ENCODE measurements at regions not wholly inside any gene's neighbourhood (a gene's known extent, or its start where the extent isn't known, plus 50 kb on each side); places are given as distances from the start of the nearest gene placed in this dataset.

DNA sequence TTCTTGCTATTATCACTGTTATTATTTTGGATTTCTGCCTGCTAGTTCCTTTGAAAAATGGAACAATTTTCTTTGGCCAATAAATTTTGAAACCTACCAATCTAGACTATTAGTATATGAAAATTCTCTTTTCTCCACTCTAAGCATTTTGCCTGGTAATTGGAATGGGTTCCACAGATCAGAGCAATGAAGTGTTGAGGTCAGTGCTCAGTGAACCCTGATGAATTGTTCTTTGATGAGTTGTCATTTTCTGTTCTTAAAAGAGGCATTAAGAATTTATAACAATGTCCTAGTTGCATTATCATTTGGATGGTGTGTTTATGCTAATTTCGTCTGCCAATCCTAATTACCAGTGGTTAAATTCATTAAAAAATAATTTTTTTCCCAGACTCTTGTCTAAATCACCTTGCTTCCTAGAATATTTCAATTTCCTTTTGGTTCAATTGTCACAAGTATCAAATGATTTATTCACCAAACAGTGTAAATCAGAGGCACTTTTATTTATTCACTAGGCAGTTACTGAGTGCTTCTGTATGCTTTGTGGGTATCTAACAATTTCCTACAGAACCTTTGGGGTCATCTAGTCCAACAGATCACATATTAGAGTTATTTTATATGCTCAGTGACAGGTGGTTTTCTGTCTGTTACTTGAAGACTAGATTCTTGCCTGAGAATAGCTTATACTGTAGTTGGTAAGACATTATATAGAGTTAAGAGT is 239.0 kb downstream of the DNAJB9 start:
- TF ChIP-seq, protein P1, sequence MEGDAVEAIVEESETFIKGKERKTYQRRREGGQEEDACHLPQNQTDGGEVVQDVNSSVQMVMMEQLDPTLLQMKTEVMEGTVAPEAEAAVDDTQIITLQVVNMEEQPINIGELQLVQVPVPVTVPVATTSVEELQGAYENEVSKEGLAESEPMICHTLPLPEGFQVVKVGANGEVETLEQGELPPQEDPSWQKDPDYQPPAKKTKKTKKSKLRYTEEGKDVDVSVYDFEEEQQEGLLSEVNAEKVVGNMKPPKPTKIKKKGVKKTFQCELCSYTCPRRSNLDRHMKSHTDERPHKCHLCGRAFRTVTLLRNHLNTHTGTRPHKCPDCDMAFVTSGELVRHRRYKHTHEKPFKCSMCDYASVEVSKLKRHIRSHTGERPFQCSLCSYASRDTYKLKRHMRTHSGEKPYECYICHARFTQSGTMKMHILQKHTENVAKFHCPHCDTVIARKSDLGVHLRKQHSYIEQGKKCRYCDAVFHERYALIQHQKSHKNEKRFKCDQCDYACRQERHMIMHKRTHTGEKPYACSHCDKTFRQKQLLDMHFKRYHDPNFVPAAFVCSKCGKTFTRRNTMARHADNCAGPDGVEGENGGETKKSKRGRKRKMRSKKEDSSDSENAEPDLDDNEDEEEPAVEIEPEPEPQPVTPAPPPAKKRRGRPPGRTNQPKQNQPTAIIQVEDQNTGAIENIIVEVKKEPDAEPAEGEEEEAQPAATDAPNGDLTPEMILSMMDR (IDR thresholded peaks at IDR 0.05): no peak
- TF ChIP-seq POLR2A (IDR thresholded peaks at IDR 0.05): no peak

All from right lobe of liver (tissue), 4 donors.